ENCODE measurements at regions not wholly inside any gene's neighbourhood (a gene's known extent, or its start where the extent isn't known, plus 50 kb on each side); places are given as distances from the start of the nearest gene placed in this dataset.
"Not testable (repeated sequence)": the region's sequence is repeated elsewhere in the genome, so short reads cannot be mapped to it uniquely, and the experiment has no call there.

GRCh38 chr5:115423541-115423940, 121.0 kb downstream of the FEM1C start:
- DNase-seq (peak; percentile 40 to 64 (median 55)), ATAC-seq (peak; percentile 90)
- no peaks in the 10 kb centered on the region for H3K9me3 ChIP-seq
- H3K4me3 ChIP-seq, result no peak overlapping the region
- H3K27ac ChIP-seq, result peak overlapping the region; percentile 2 to 40 (median 15)
- 31 to 39% methylated on average over 4 to 5 of the region's 5 CpGs for WGBS, 2 donors
- no peak for TF ChIP-seq CTCF (IDR thresholded peaks at IDR 0.05)
- peak in 1 of 3 donors; percentile 29 for TF ChIP-seq POLR2A (IDR thresholded peaks at IDR 0.05)
- peaks cover 19% of the 10 kb centered on the region for H3K4me1 ChIP-seq
- H3K36me3 ChIP-seq (replicated peaks in 1 of 2; ENCODE audit: insufficient read depth in 1 of 2, low read depth in 2 of 2), result no peaks in the 10 kb centered on the region
- intact Hi-C loops (cut with DNase I), result no loop called here
- no peaks in the 10 kb centered on the region for H3K27me3 ChIP-seq

GRCh38 chr5:115423051-115423450, 121.5 kb downstream of the FEM1C start:
- TF ChIP-seq POLR2A (IDR thresholded peaks at IDR 0.05) (no peak), CTCF (IDR thresholded peaks at IDR 0.05) (no peak)
- Histone ChIP-seq H3K36me3 (replicated peaks in 1 of 2; ENCODE audit: insufficient read depth in 1 of 2, low read depth in 2 of 2) (no peaks in the 10 kb centered on the region), H3K4me1 (peaks cover 19% of the 10 kb centered on the region), H3K27ac (peak overlapping the region in 1 of 4 donors; percentile 40), H3K4me3 (no peak overlapping the region), H3K9me3 (no peaks in the 10 kb centered on the region), H3K27me3 (no peaks in the 10 kb centered on the region)
- 88 to 95% methylated on average over 1 of the region's 1 CpG for WGBS, 2 donors
- ATAC-seq (no peak), DNase-seq (no peak)
- intact Hi-C loops (cut with DNase I), result no loop called here

GRCh38 chr5:115420812-115421211, 123.8 kb downstream of the FEM1C start:
- WGBS, 2 donors, result 83% methylated on average over 1 of the region's 3 CpGs; no CpG with 5 or more reads in 1 of the 2 donors
- H3K36me3 ChIP-seq (replicated peaks in 1 of 2; ENCODE audit: insufficient read depth in 1 of 2, low read depth in 2 of 2); H3K27me3 ChIP-seq; intact Hi-C loops (cut with DNase I); DNase-seq; ATAC-seq; H3K4me3 ChIP-seq; H3K9me3 ChIP-seq; H3K27ac ChIP-seq: not testable (repeated sequence)
- H3K4me1 ChIP-seq, result peaks cover 19% of the 10 kb centered on the region

- 83 to 89% methylated on average over 1 of the region's 1 CpG for WGBS, 2 donors
Measured at GRCh38 chr5:115419846-115420585, 123.6 kb upstream of the CCDC112 start.

GRCh38 chr5:115418788-115419187, 122.3 kb upstream of the CCDC112 start:
- Histone ChIP-seq H3K27ac (no peak overlapping the region), H3K4me3 (no peak overlapping the region), H3K36me3 (replicated peaks in 1 of 2; ENCODE audit: insufficient read depth in 1 of 2, low read depth in 2 of 2) (no peaks in the 10 kb centered on the region), H3K4me1 (peaks cover 14% of the 10 kb centered on the region), H3K27me3 (no peaks in the 10 kb centered on the region), H3K9me3 (no peaks in the 10 kb centered on the region)
- ATAC-seq (peak; percentile 48), DNase-seq (peak in 3 of 4 donors; percentile 12 to 36 (median 19))
- intact Hi-C loops (cut with DNase I), result no loop called here
- TF ChIP-seq POLR2A (IDR thresholded peaks at IDR 0.05), result no peak
- TF ChIP-seq CTCF (IDR thresholded peaks at IDR 0.05), result no peak
- WGBS, 2 donors, result 38 to 40% methylated on average over 5 of the region's 5 CpGs

More at GRCh38 chr5:115419846-115420585, 123.6 kb upstream of the CCDC112 start:
- intact Hi-C loops (cut with DNase I), result no loop called here
- no peak overlapping the region for H3K4me3 ChIP-seq
- TF ChIP-seq CTCF (IDR thresholded peaks at IDR 0.05) (no peak), POLR2A (IDR thresholded peaks at IDR 0.05) (no peak)
- peaks cover 19% of the 10 kb centered on the region for H3K4me1 ChIP-seq
- no peak overlapping the region for H3K27ac ChIP-seq
- no peaks in the 10 kb centered on the region for H3K9me3 ChIP-seq
- no peaks in the 10 kb centered on the region for H3K36me3 ChIP-seq (replicated peaks in 1 of 2; ENCODE audit: insufficient read depth in 1 of 2, low read depth in 2 of 2)
- DNase-seq, result peak in 1 of 4 donors; percentile 13
- H3K27me3 ChIP-seq, result no peaks in the 10 kb centered on the region
- ATAC-seq, result no peak

All from body of pancreas (tissue), 4 donors.